Embryonic facial prominence (tissue), 1 donor: ENCODE measurements at regions not wholly inside any gene's neighbourhood (a gene's known extent, or its start where the extent isn't known, plus 50 kb on each side); places are given as distances from the start of the nearest gene placed in this dataset.

Experiments used
- DNase-seq: peaks from one replicate; pipeline ENCODE4 v3.0.0-alpha.2; 2016; ENCODE audit errors: extremely low spot score

DNA sequence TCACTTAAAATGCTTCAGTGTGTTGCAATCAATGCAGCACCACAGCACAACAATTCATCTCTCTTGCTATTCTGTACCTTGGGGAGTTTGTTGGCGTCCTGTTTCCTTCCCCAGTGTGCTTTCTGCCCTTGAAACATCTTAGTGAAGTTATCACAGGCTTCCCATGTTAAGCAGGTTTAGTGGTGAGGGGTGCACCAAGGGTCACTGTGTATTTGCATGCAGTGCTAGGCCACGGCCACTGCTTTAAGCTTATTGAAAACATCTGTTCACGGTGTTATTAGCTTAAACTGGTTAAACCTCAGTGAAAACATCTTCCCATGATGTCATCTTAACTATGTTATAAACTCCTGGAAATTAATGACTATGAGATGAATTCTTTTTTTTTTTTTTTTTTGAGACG, 217.3 kb upstream of the GOLIM4 start:
- no peak for DNase-seq

DNA sequence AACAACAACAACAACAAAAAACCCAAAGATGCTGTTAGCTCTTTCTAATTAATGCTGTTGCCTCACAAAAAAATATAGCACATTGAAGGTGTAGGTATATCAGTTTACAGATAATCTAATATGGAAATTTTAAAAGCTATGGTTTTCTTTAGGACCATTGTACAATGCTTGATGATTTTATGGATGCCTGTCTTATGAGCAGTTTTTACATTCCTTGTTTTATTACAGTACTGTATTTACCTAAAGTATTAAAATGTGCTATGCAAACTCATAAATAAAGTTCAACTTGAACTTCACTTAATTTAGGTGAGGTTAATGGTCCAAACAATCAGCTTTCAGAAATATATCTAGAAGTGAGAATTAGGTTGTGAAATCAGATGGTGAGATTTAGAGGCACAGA, 212.2 kb upstream of the GOLIM4 start:
- no peak for DNase-seq

DNA sequence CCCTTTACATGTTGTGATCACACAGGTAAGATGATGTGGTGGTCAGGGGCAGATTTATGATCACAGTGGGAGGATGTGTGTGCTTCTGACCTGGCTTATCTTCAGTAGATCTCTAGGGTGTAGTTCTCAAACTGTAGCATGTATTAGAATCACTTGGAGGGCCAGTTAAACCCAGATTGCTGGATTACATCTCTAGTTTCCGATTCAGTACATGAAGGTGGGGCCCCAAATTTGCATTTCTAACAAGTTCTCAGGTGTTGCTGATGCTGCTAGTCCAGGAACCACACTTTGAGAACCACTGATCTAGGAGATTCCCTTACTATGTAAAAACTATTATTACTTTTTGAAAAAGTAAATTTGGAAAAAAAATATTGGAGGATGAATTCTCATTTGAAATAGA, 199.3 kb upstream of the GOLIM4 start:
- no peak for DNase-seq

DNA sequence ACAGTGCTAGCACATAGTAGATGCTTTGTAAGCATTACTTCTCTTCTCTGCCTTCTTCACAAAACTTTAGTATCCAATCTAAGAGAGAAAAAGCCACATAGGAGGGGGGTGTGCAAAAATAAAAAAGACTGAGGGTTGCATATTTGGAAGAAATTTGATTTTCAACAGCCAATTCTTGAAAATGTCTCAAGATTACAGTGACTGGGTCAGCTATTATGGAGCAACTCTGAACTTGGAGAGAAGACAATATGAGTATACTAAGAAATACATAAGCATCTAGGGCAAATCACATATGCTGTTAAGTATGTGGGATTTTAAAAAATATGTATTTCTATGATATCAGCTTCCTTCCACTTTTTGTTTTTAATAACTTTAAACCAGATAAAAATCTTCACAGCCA, 196.6 kb upstream of the GOLIM4 start:
- DNase-seq = no peak

DNA sequence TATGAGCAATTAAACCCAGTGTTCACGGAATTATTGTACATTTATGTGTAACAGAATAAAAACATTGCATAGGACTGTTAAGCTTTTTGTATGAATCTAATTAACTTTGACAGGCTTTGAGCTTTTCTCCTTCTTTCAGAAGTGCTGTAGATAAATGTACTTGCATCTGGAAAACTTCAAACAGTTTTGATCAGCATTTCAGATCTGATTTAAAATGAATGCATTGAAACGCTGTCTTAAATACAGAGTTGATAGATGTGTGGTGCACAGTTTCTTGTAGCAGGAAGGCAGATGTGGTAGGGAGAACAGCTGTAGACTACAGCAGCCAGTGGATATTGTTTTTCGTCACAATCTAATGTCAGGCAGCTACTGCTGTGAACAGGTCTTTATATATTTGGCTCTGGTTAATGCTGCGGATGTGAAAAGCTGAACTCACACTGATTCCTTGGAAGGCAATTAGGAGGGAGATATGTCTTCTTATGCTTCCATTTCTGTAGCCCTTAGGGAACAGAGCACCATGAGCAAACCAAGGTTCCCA, 193.8 kb upstream of the GOLIM4 start:
- no peak for DNase-seq

DNA sequence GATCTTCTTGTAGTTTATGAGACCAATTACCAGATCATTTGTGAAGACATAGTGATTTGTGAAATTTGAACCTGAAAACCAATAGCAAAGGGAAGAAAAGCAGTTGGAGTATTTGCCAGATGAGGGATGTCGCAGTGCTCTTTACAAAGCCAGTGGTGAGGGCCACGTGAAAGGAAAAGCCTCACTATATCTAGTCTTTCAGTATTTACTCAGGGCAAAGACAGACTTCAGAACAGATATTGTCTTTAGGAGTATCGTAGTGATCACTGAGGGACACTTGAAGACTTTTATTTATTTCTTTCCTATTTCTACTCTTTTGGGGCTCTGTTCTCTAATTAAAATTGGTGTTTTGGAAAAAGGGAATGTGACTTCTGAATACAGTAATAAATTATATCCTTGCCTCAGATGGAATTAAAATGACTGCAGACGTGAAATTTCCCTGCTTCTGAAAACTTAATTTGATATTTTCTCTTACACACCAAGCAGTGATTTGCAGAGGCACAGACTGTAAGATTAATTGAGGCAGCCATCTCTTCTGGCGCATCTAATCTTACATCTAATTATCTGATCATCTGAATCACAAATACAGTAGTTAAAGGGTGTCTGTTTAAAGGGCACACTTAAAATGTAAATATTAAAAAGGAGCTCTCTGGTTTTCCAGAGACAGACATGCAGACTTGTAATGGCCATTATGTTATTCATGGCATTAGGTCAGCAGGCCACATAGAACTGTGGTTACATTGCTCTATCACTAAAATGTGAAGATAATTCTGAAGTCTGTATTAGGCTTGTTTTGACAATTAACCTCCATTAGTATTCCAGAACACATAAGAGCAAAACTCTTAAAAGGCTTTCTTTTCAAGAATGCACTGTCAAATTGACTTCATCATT, 193.0 kb upstream of the GOLIM4 start:
- DNase-seq = no peak

DNA sequence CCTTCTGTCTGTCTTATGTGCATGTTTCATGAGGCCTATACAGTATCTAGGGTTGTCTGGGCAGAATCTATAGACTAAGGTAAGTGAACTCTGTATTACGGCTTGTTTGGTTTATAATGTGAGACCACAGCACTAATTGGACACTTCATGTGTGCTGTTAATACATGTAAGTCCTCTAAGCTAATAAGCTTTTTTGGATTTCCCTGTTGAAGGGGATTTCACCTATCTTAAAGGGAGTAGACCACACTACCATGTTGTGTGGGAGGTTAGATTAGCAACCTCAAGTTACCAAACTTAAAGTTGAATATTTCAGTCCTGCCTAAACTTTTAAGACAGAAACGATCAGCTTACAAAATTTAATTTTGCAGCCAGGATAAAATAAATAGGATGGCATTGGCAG, 189.8 kb upstream of the GOLIM4 start:
- DNase-seq = no peak

DNA sequence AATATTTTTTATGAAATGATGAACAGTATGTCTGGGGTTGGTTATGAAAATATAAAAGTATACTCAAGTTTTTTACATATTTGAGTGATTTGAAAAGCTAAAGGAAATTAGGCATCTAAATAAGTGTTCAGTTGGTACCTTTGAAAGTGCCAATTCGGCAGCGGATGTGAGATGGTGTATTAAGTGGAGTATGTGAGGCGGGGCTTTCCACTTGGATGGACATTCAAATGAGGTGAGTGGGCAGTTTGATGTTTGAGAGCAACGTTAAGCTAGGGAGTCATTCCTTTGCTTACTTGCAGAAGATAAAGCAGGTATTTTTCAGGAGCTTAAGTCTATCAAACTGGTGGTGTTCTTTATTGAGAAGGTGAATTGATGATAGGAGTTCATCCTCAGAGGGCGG, 189.0 kb upstream of the GOLIM4 start:
- no peak for DNase-seq

DNA sequence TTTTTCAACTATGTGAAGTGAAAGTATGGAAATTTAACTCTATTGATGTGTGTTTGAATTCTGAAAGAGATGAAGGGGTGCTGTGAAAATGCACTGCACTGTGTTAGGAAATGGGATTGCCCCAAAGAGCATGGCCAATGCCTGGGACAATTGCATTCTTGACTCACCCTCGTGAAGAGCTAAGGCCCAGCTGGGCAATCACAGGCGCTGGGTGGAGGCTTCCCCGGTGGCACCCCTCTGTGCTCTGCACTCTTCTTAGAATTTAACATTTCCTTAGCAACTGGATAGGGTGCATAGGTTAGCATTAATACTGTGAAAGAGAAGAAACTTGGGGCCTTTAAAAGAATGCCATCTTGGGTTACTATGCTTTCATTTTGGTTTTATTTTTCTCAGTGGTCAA, 179.9 kb upstream of the GOLIM4 start:
- DNase-seq = no peak

DNA sequence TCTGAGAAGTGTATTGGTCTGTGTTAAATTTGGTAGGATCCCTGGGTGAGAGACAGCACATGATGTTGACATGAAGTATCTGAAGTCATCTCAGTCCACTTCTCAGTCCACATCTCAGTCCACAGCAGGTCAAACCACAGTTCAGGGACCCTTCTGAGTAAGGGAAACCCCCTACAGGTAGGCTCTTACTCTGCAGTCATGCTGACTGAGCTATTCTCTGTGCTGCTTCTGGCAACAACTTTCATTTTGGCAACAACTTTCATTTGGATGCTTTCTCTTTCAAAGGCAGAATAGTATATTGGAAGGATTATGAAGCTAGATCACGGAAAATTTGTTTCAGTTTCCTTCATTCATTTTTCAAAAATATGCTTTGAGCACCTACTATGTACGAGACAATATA, 178.2 kb upstream of the GOLIM4 start:
- DNase-seq = no peak

DNA sequence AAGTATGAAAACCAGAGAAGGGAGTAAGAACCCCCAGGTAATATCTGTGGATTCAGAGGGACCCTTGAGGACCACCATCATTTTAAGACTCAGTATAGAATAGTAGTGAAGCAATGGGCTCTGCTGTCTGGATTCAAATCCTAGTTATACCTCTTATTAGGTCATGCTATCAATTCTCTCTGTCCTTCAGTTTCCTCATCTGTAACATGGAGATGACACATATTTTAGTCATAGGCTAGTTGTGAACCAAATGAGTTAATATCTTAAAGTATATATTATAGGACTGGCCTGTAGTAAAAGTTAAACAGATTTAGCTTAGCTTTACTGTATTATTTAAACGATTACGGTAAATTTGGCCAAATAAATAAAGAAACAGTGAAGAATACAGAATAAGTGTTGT, 177.3 kb upstream of the GOLIM4 start:
- DNase-seq = no peak

DNA sequence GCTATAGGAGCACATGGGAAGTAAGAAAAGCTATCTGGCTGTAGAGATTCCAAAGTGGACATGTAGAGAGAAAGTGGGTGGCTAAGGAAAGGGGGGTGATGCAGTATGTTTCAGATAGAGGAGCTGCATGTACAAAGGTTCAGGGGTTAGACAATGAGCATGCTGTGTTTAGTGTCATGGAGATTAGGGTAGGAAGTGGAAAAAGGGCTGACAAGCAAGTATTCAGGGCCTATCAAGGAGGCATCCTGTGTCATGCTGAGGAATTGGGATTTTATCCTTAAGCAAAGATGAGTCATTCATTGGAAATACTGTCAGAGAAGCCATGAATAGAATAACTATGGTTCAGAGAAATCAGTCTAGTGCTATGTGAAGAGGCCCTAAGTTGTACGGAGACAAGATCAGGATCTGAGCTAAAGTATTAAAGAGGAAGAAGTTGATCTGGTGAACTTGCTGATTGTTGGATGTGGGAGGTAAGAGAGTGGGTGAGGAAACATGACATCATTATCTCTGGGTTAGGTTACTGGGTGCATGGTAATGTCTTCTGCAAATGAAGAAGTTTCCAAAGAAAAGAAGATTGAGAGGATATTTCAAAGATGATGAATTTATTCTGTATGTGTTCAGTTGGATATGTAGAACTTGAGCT, 176.7 kb upstream of the GOLIM4 start:
- no peak for DNase-seq

DNA sequence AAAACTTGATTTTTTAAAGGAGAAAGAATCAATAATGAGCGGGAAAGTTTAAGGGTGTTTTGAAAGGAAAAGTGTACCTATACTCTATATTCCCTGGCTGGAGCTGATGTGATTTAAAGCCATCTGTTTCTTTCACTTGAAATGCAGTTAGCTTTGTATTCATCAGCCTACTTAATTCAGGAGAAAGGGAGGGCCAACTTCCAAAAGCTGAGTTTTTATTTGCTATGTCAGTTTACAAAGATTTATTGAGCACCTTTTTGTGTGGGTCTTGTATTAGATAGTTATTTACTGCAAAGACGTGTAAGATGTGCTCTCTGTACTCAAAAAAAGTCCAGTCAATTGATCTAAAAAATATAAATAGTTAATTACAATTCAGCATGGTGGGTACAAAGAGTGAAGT, 176.2 kb upstream of the GOLIM4 start:
- DNase-seq = no peak

DNA sequence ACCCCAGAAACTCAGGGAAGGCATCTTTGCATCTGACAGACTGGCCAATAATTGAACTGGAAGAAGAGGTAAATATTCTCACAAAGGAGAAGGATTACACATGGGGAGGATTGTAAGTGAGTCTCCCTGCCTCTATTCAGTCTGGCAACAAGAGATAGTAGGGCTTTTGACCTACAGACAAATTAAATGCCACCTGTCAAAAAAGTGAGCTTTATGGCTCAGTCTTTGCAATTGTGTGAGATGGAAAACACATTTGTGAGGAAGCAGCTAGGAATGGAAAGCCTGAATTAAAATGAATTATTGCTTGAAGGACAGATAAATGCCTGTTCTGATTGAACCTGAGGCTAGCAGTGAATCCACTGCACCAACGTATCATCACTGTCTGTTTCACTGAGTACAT, 173.3 kb upstream of the GOLIM4 start:
- DNase-seq = no peak

DNA sequence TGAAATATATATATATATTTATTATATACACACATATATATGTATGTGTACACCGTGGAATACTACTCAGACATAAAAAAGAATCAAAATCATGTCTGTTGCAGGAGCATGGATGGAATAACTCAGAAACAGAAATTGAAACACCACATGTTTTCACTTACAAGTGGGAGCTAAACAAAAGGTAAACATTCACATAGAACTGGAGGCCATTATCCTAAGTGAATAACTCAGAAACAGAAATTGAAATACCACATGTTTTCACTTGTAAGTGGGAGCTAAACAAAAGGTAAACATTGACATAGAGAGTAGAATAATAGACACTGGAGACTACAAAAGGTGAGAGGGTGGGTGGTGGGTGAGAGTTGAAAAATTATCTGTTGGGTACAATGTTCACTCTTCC, 171.5 kb upstream of the GOLIM4 start:
- DNase-seq = no peak

DNA sequence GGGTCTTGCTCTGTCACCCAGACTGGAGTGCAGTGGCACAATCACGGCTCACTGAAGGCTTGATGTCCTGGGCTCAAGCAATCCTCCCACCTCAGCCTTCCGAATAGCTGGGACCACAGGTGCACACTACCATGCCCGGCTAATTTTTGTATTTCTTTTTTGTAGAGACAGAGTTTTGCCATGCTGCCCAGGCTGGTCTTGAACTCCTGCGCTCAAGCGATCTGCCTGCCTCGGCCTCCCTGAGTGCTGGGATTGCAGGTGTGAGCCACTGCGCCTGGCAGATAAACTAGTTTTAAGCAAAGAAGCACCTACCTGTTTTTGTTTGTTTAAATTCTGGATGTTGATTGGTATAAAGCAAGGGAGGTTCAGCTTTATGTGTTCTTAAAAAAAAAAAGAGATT, 170.6 kb upstream of the GOLIM4 start:
- no peak for DNase-seq

DNA sequence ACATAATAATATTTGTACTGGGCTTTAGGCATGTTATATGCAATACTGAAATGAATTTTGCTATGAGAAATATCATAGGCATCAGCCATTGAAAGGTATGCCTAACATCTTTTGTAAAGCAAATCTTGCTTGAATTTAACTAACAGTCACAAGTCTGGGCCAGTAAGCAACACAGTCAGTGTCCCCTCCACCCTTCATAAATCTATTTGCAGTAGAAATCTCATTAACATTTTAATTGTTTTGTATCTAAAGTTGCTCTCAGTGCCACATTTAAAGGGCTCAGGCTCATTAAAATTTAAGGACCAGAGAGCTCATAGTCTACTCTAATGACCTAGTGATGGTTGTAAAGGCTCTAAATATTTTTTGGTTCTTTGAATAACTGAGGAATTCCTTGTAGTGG, 167.2 kb upstream of the GOLIM4 start:
- no peak for DNase-seq

DNA sequence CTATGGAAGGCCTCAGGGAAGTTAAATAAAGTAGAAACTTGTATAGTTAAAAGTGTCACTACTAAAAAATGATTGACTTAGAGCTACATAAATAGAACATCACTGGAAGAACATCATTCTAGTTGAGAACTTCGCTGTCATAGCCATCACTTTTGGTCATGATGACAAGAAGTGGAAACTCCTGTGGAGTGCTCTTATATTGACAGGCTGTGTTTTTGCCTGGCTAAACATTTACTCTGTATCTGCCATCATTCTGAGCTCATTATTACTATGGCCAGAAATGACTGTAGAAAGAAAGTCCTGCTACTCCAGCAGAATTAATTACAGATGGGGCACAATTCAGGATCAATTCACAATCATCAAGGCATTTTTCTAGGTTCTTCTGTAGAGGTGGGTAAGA, 165.1 kb upstream of the GOLIM4 start:
- DNase-seq = no peak

DNA sequence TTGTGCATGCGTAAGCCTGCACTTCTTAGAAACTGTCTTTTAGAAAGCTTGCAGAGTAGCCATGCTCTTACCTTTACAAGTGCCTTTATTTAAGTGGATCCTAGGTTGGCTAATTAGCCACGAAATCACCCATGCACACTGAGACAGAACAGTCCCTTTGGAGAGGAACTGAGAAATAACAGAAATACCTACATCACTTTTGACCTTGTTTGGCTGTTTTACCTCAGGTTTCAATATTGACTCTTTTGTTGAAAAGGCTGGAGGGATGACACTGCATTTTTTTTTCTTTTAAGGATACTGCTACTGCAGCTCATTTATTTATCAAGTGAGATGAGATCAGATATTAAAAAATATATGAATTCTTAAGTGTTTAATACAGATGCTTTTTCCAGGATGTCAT, 155.6 kb upstream of the GOLIM4 start:
- DNase-seq = no peak

DNA sequence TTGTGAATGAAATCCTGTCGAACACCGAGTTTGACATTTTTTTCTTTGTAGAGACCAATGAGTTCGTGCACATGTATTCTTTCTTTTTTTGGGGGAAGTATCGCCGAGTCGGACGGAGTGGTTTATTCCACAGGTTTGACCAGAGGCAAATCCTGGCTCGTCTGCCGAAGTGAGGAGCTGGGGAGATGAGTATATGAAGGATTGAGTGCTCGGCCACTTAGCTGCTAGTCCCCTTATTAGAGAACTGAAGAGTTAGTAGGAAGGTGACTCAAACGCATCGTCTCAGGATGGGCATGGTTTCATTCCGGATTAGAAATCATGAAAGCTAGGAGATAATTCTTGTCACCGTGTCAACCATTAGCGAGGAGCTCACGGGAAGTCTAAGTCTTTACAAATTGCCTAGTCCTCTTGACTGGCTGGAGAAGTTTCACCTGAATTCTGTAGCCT, 154.7 kb upstream of the GOLIM4 start:
- DNase-seq = no peak

DNA sequence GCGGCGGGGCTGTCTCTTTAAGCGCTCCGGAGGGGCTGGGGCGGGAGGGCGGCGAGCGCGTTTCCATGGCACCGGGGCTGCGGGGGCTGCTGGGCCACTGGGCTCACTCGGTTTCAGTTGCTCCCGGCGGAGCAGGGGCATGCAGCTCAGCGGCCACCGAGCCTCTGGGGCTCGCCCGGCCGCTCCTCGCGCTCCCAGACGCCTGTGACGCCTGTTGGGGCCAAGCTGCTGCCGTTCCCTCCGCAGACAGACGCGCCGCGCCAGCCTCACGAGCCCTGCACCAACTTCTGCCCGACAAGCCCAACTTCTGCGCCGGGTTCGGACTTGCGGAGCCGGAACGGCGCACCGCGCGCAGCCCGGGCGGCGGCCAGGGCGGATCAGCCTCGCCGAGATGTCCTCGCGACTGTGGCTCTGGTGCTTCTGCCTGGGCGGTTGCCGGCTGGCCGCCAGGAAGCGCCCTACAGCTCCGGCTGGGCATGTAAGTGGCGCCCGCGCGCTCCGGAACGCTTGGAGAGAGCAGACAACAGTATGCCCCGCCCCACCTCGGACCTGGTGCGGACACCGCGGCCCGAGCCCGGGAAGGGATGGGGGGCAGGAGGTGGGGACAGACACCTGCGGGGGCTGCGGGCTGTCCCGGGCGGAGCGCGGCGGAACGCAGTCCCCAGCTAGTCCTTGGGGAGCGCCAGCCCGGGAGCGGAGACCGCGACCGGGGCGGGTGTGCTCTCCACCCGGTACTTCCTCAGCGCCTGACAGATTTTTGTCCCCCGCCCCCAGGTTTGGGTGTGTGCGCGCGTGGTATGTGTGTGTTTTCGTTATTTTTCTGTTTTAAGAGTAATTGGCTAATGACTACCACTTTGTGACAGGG, 154.1 kb upstream of the GOLIM4 start:
- peak; percentile 25 for DNase-seq

DNA sequence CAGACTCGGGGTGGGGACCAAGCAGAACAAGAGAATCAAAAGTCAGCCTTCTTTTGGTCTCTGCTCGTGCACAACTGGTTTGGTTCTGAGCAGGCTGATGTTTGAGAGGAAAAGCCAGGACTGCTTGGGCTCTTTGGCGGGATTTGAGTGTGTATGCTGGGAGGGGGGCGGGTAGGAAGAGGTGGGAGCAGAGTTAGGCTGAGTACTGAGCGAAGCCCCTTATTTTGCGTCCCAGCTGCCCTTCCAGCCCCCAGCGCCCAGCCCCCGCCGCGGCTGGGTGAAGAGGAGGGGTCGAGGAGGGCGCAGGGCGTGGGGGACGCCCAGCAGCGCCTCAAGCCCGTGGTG, 153.5 kb upstream of the GOLIM4 start:
- DNase-seq = no peak
